HG03520 (cell line): ENCODE measurements at regions not wholly inside any gene's neighbourhood (a gene's known extent, or its start where the extent isn't known, plus 50 kb on each side); places are given as distances from the start of the nearest gene placed in this dataset.
"Not testable (repeated sequence)": the region's sequence is repeated elsewhere in the genome, so short reads cannot be mapped to it uniquely, and the experiment has no call there.

Experiments
- ATAC-seq: cut with Tn5 transposase; IDR thresholded peaks from one replicate; pipeline ENCODE4 v1.9.1; 2021; ENCODE audit warnings: mild to moderate bottlenecking, moderate library complexity; ENCODE audit not compliant: unreplicated experiment

- ATAC-seq = no peak
These were observed 83.6 kb upstream of the DLX6 start for GRCh38 chr7:96921771-96922170.

- ATAC-seq = not testable (repeated sequence)
These were observed 82.0 kb upstream of the DLX6 start for GRCh38 chr7:96923345-96923744.

GRCh38 chr7:96927131-96927530 is 78.2 kb upstream of the DLX6 start:
- ATAC-seq = no peak

- no peak for ATAC-seq
These were observed 76.4 kb upstream of the DLX6 start for GRCh38 chr7:96928965-96929364.

- no peak for ATAC-seq
These were observed 73.5 kb upstream of the DLX6 start for GRCh38 chr7:96931891-96932290.

- no peak for ATAC-seq
These were observed 72.2 kb upstream of the DLX6 start for GRCh38 chr7:96933067-96933645.

- ATAC-seq = no peak
These were observed 68.7 kb upstream of the DLX6 start for GRCh38 chr7:96936621-96937020.

GRCh38 chr7:96942112-96942511 is 63.2 kb upstream of the DLX6 start:
- no peak for ATAC-seq

- no peak for ATAC-seq
These were observed 55.6 kb upstream of the DLX6 start for GRCh38 chr7:96949766-96950165.

- no peak for ATAC-seq
These were observed 52.4 kb upstream of the DLX6 start for GRCh38 chr7:96952974-96953391.

GRCh38 chr7:96953676-96954513 is 51.5 kb upstream of the DLX6 start:
- ATAC-seq = no peak
